HG02981 (cell line): ENCODE measurements at regions not wholly inside any gene's neighbourhood (a gene's known extent, or its start where the extent isn't known, plus 50 kb on each side); places are given as distances from the start of the nearest gene placed in this dataset.

Source experiments
- ATAC-seq: cut with Tn5 transposase; IDR thresholded peaks from one replicate; pipeline ENCODE4 v1.9.1; 2021; ENCODE audit warnings: mild to moderate bottlenecking, moderate library complexity; ENCODE audit not compliant: unreplicated experiment

- ATAC-seq: no peak
These were observed 377.3 kb downstream of the GASK1B start for GRCh38 chr4:157795495-157795894.

DNA sequence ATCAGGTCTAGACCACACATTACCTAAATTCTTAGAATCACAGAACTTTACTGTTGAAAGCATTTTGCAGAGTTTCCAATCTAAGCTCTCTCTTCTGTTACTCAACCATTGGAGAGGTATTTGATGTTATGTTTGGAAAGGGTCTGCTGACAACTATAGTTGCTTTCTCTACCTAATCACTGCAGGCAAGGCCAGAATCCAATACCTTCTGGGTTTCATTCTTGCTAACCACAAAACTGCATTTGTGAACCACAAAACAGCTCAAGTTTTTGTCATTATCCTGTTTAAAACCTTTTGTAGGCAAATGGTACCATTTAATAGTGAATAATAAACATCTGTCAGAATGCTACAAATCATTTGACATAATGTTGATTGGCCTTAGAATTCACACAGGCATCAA, 380.1 kb downstream of the GASK1B start:
- no peak for ATAC-seq

- ATAC-seq: no peak
These were observed 381.6 kb downstream of the GASK1B start for GRCh38 chr4:157791236-157791635.

DNA sequence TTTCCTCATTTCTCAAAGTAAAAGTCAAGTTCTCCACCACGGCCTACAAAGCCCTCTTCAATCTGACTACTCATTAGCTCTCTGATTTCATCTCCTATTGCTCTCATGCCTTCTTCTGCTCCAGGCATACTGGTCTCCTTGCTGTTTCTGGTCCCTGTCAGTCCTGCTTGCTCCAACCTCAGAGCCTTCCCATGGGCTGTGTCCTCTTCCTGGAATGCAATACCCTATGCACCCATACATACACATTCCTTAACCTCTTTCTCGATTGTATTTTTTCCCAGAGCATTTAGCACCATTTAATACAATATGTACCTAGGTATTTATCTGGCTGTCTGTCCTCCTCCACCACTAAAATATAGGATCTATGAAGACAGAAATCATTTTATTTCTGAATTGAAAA, 385.2 kb downstream of the GASK1B start:
- no peak for ATAC-seq

DNA sequence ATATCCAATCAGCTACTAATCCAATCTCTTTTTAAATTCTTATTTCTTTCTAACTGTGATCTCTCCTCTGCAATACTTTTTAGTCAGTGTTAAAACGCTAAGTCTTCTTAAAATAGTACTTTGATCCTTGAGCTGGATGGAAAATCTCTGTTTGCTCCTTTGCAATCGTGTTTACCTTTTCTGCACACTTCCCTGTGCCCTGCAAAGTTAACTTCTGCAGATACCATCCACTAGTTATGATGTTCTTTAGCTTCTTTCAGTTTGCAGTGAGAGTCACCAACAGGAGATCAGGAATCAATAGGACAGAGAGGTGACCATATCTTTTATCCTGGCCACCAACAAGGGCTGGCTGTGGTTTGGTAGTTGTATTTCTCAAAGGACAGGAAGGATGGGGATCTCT, 391.5 kb downstream of the GASK1B start:
- no peak for ATAC-seq

DNA sequence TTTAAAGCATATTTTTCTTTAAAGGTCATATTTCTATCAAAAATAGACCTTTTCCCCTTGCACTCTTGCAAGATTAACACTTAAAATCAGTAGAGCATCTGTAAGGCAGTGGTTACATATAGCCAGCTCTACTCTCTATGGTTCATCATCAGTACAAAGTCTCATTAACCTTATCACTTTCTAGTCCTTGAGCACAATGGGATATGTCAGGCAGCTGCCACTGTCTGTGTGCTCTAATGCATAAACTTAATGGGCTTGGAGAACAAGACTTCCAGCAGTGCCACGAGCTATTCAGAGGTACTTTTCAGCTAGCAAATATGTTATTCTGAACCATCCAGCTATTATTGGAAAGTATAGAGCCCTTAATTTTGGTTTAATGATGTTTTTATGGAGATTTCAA, 393.7 kb downstream of the GASK1B start:
- no peak for ATAC-seq

GRCh38 chr4:157776930-157777528, 395.8 kb downstream of the GASK1B start:
- no peak for ATAC-seq

DNA sequence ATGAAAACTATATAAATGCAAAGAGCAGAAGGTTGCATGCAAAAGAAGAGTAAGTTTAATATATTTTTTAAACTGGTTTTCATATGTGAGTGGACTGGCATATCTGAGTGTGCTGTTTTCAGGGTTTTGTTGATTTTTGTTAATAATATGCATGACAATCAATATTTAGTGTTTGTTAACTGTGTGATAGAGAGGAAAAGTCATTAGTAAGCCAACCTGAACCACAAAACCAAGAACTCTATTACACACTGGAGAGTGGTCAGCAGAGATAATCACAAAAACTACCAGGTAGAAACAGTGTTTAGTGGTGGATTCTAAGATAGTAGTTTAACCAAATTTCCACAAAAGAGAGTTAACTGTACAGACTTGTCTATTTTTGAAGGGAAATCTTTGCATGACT, 396.9 kb downstream of the GASK1B start:
- ATAC-seq: no peak

DNA sequence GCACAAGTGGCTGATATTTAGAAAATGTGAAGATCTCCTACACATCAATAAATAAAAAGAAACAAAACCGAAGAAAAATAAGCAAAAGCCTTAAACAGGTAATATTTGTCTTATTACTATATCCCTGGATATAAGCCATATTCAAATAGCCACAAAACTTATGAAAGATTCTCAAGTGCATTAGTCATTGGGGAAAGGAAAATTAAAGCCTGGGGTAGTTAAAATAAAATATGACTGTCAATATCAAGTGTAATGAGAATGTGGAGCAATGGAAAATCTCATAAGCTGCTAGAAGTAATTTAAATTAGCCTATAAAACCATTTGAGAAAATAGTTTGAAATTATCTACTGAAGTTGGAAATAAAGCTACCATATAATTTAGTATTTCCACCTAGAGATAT, 399.9 kb downstream of the GASK1B start:
- ATAC-seq: no peak

DNA sequence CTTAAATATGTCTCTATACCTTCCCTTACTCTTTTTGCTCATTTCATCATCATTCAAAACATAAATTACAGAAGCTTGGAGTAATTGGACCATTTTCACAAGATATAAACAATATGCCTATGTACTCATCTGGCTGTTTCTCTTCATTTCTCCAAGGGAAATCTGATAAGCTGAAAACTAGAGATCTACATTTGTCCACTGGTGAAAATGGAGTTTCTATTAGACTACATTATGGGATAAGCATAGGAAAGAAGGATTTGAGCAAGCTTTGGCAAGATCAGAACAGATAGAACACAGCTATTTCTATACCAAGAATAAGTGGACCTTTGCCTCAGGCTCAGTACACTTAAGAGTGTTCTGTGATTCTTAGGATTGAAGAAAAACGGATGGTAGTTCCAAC, 404.4 kb downstream of the GASK1B start:
- no peak for ATAC-seq

DNA sequence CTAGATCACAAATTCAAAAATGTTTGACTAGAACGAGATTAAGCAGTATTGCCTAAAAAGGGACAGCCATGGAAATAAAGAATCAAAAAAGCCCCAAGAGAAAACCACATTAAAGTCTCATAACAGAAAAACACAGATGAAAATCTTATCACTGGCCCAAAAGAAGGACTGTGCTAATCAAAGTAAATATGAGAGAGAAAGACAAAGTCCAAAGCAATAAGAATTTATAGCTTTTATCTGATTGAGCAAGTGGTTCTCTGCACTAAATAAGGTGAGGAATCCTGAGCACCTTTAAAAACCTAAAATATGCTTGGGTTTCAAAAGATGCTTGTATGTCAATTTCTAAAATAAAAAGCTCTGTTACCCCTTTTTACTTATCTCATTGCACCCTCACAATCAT, 409.3 kb downstream of the GASK1B start:
- ATAC-seq: no peak

GRCh38 chr4:157754410-157754809, 418.4 kb downstream of the GASK1B start:
- ATAC-seq: no peak

DNA sequence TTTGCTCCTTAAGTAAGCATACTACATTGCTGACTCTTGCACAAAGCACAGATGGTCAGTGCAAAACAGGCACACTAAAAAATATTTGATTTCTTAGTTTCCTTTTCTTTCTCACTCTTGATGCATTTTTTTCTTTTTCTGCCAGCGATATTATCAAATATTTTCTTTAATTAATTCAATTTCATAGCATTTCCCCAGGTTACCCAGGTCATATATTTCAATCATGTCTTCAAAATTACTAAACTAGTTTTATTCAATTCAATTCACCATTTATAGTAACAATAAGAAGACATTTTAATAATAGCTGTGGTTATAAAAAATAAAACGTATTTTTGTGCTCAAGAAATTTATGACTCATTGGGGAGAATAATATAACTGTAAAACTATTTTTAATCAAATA, 421.2 kb downstream of the GASK1B start:
- no peak for ATAC-seq

DNA sequence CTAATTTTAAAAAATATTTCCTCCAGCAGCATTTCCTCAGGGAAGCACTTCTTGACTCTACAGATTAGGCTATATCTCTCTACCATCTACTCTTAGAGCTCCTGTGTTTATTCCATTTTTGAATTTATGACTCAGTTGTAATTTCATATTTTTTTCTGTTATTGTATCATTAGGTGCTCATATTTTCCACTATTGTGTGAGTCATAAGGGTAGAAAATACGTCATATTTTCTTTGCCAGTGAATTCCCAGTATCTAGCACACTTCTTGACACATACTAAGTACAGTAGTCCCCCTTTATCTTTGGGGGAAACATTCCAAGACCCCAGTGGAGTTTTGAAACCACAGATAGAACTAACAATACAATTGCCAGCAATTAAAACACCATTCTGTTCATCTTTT, 431.2 kb downstream of the GASK1B start:
- ATAC-seq: no peak

- ATAC-seq: no peak
These were observed 433.6 kb downstream of the GASK1B start for GRCh38 chr4:157739242-157739641.

GRCh38 chr4:157728215-157728614, 444.6 kb downstream of the GASK1B start:
- ATAC-seq: no peak

GRCh38 chr4:157727163-157727562, 445.7 kb downstream of the GASK1B start:
- no peak for ATAC-seq

DNA sequence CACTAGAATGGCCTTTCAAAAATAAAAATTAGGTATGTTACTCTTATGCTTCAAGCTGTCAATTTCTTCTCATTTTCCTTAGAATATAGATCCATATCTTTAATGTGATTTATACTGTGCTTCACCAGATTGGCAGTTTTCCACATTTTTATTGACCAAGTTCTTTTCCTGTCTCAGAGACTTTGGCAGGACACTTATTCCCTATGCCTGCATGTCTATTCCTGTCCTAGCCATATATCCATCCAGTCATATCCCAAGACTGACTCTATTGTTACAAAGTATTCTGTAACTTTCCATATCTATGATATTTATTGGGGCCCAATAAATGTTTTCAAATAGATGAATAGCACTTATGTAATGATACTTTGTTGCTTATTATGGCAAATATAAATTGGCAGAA, 450.7 kb downstream of the GASK1B start:
- ATAC-seq: no peak

- no peak for ATAC-seq
These were observed 459.5 kb downstream of the GASK1B start for GRCh38 chr4:157713342-157713741.

GRCh38 chr4:157706155-157706554, 466.7 kb downstream of the GASK1B start:
- no peak for ATAC-seq

GRCh38 chr4:157702831-157703230, 470.0 kb downstream of the GASK1B start:
- no peak for ATAC-seq

DNA sequence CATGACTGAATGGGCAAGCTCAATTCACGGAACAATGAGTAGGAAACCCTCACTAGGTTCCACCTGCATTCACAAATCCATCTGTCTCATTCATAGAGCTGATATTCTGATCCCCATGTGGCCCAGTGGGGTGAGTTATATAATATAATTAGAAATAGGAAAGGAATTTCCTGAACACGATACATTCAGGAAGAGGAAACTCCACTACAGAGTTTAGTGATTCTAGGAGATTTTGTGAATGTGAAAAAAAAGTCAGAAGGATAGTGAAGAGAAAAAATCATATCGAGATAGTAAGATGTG, 471.2 kb downstream of the GASK1B start:
- no peak for ATAC-seq

GRCh38 chr4:157700898-157701694, 471.7 kb downstream of the GASK1B start:
- ATAC-seq: no peak
